ENCODE measurements at regions not wholly inside any gene's neighbourhood (a gene's known extent, or its start where the extent isn't known, plus 50 kb on each side); places are given as distances from the start of the nearest gene placed in this dataset.
A peak's percentile ranks its signal among the peaks of the same experiment; 100 is the strongest.

DNA sequence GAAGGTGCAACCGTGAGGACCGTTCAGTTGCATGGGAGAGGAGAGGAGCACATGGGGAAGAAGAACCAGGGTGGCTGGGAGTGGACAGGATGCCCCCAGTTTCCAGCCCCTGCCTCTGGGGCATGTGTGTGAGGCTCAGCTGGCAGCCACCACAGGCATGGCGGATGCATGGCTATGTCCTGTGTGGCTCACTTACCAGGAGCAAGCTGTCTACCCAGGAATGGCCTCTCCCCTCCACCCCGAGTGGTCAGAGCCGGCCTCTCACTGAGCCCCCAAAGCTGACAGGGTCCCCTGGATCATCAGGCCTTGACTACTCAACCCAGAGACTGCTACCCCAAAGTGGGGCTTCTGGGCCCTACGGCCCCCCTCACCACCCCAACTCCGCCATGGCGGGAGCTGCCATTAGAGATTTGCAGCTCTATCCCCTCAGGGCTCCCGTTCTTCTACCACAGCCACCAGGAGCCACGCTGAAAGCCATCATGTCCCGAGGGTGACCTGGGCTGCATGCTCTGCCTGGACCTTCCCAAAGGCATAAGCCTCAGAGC, 65.3 kb downstream of the RHOB start:
- H3K27me3 ChIP-seq (ENCODE audit: low read depth) = no peaks in the 10 kb centered on the region
- TF ChIP-seq, protein P1, sequence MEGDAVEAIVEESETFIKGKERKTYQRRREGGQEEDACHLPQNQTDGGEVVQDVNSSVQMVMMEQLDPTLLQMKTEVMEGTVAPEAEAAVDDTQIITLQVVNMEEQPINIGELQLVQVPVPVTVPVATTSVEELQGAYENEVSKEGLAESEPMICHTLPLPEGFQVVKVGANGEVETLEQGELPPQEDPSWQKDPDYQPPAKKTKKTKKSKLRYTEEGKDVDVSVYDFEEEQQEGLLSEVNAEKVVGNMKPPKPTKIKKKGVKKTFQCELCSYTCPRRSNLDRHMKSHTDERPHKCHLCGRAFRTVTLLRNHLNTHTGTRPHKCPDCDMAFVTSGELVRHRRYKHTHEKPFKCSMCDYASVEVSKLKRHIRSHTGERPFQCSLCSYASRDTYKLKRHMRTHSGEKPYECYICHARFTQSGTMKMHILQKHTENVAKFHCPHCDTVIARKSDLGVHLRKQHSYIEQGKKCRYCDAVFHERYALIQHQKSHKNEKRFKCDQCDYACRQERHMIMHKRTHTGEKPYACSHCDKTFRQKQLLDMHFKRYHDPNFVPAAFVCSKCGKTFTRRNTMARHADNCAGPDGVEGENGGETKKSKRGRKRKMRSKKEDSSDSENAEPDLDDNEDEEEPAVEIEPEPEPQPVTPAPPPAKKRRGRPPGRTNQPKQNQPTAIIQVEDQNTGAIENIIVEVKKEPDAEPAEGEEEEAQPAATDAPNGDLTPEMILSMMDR (IDR thresholded peaks at IDR 0.05; ENCODE audit: borderline replicate concordance) = no peak
- H3K36me3 ChIP-seq = no peaks in the 10 kb centered on the region
- intact Hi-C loops (cut with micrococcal nuclease) = no loop called here
- H3K4me3 ChIP-seq = no peak overlapping the region
- H3K27ac ChIP-seq (replicated peaks) = no peak overlapping the region
- H3K9me3 ChIP-seq (replicated peaks) = no peaks in the 10 kb centered on the region
- no peaks in the 10 kb centered on the region for H3K4me1 ChIP-seq
- no peak for DNase-seq

DNA sequence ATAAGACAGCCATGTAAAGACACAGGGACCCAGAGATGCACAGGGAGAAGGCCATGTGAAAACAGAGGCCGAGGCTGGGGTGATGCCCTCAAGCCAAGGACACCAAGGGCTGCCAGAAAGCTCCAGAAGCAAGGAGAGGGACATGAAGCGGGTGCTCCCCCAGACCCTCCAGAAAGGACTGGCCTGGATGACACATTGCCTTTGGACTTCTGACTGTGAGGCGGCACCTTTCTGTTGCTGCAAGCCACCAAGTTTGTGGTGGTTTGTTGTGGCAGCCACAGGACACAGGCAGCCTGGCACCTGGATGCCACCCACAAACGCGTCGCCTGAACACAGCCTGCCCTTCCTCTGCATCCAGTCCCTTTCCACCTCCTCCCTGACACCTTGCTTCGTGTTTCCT, 67.1 kb downstream of the RHOB start:
- Histone ChIP-seq H3K36me3 (no peaks in the 10 kb centered on the region), H3K4me3 (no peak overlapping the region), H3K27me3 (ENCODE audit: low read depth) (no peaks in the 10 kb centered on the region), H3K9me3 (replicated peaks) (no peaks in the 10 kb centered on the region), H3K4me1 (no peaks in the 10 kb centered on the region), H3K27ac (replicated peaks) (no peak overlapping the region)
- no peak for DNase-seq
- TF ChIP-seq, protein P1 (IDR thresholded peaks at IDR 0.05; ENCODE audit: borderline replicate concordance) = no peak
- intact Hi-C loops (cut with micrococcal nuclease) = no loop called here

DNA sequence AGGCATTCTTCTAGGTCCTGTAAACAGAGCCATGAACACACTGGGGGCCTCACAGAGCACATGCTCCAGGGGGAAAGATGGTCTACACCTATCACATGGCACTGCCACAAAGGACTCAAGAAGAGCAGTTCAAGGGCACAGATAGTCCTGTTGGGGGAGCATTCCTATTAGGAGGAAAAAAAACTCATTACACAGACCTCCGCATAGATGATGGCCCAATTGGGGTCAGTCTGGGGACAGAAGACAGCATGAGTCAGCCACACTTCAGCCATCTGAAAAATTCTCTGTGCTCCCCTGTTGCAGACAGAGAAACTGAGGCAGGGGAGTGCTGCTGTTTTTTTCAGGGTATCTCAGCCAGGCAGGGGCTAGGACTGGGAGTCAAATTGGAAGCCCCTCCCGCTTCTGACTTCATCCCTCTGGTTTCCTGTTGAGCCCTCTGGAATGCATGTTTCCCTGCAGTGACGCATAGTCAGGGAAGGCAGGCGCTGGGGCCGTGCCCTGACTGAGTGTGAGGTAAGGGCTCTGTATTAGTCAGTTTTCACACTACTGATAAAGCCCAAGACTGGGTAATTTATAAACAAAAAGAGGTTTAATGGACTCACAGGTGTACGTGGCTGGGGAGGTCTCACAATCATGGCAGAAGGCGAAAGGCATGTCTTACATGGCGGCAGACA, 67.9 kb downstream of the RHOB start:
- H3K4me3 ChIP-seq = no peak overlapping the region
- H3K27me3 ChIP-seq (ENCODE audit: low read depth) = no peaks in the 10 kb centered on the region
- H3K4me1 ChIP-seq = no peaks in the 10 kb centered on the region
- H3K36me3 ChIP-seq = no peaks in the 10 kb centered on the region
- no peaks in the 10 kb centered on the region for H3K9me3 ChIP-seq (replicated peaks)
- no peak for DNase-seq
- H3K27ac ChIP-seq (replicated peaks) = no peak overlapping the region
- TF ChIP-seq, protein P1 (IDR thresholded peaks at IDR 0.05; ENCODE audit: borderline replicate concordance) = no peak
- intact Hi-C loops (cut with micrococcal nuclease) = no loop called here

DNA sequence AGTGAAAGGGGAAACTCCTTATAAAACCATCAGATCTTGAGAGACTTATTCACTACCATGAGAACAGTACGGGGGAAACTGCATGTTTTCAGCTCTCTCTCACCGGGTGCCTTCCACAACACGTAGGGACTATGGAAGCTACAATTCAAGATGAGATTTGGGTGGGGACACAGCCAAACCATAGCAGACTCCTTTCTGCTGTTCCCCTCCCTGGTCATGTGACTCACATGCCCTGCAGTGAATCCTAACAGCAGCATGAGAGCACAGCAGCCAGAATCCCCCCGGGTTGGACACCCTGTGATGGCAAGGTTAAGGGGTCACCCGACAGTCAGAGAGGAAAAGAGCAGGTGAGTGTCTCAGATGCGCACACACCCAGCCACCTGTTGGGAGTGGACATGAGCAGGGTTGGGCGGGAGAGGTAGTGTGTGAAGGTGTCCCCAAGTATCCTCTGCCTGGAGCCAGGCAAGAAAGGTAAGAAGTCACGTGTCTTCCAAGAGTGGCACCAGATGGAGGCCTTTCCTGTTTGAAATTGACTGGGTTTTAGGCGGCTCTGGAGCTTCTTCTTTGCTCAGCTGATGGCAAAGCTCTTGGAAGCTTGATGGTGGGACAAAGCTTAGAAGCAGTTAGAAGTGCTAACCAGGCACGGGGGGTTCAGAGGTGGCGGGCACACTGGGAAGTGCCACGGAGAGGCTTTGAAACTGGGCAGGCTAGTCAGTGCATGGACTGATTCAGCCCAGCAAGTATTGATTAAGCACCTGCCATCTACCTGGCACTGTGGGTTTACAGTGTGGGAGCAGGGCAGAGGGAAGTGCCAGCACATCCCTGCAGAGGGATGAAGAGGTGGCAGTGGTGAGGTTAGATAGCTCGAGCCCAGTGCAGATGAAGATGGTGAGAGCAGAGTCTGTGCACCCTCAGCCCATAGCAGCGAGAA, 68.7 kb downstream of the RHOB start:
- no peak for DNase-seq
- intact Hi-C loops (cut with micrococcal nuclease) = no loop called here
- no peak overlapping the region for H3K27ac ChIP-seq (replicated peaks)
- no peaks in the 10 kb centered on the region for H3K4me1 ChIP-seq
- no peaks in the 10 kb centered on the region for H3K9me3 ChIP-seq (replicated peaks)
- H3K4me3 ChIP-seq = no peak overlapping the region
- H3K36me3 ChIP-seq = no peaks in the 10 kb centered on the region
- TF ChIP-seq, protein P1 (IDR thresholded peaks at IDR 0.05; ENCODE audit: borderline replicate concordance) = no peak
- no peaks in the 10 kb centered on the region for H3K27me3 ChIP-seq (ENCODE audit: low read depth)

DNA sequence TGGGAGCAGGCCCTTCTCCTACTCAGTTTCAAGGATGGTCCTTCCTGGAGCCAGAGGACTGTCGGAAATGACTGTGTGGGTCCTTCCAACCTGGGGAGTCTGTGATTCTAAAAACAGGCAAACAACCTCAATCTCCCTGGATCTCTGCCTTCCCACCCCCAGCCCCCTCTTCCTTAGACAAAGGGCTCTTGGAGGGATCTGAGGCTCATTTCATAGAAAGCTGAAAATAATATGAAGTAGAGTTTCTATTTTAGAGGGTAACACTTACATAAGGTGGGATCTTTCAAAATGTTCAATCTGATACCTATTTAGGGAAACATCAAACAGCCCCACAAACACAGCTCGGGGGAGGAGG, 69.4 kb downstream of the RHOB start:
- Histone ChIP-seq H3K4me1 (no peaks in the 10 kb centered on the region), H3K27me3 (ENCODE audit: low read depth) (no peaks in the 10 kb centered on the region), H3K27ac (replicated peaks) (peak overlapping the region; percentile 66), H3K9me3 (replicated peaks) (no peaks in the 10 kb centered on the region), H3K4me3 (no peak overlapping the region), H3K36me3 (no peaks in the 10 kb centered on the region)
- intact Hi-C loops (cut with micrococcal nuclease) = no loop called here
- TF ChIP-seq, protein P1 (IDR thresholded peaks at IDR 0.05; ENCODE audit: borderline replicate concordance) = no peak
- DNase-seq = no peak

Measured in left ventricle myocardium inferior (tissue), 1 donor.